Pons (tissue), 1 donor: ENCODE measurements at regions not wholly inside any gene's neighbourhood (a gene's known extent, or its start where the extent isn't known, plus 50 kb on each side); places are given as distances from the start of the nearest gene placed in this dataset.
A peak's percentile ranks its signal among the peaks of the same experiment; 100 is the strongest.

Source experiments
- DNase-seq: peaks from one replicate; pipeline ENCODE4 v3.0.0-alpha.2; 2016; ENCODE audit warnings: low spot score

DNA sequence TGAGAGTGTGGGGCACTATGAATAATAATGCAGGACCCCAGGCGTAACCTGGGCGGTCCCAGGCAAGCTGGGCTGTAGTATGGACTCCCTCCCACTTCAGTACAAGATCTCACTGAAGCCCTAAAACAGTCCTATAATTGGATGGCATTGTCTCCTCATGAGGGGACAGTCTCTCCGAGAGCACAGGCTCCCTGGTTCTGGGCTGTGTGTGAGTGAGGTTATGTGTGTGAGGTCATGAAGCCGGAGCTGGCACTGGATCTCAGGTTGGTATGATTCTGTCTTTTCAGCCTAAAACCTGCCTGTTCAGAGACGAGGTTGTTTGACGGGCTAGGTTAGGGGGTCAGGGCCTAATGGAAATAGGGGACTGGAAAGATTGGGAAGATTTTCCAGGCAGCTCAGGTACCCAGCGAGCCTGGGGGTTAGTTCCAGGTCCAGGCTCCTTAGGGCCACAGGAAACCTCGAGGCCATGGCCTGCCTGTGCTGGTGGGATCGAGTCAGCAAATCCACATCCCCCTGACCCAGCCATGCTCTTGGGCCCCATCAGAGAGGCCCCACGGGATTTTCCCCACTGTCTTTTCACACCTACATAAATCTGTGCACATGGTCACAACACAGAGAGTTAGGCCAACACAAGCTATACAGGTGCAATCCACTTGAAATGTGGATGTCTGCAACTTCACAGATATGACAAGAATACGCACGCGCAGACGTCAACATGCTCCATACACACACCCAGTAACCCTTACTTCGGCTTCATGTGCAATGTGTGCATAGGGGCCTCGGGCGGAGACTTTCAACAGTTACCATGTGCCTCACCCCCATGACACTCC, 94.8 kb downstream of the INHBB start:
- DNase-seq, result no peak

GRCh38 chr2:120441351-120441700, 95.4 kb downstream of the INHBB start:
- no peak for DNase-seq

GRCh38 chr2:120441744-120442471, 96.0 kb downstream of the INHBB start:
- DNase-seq, result peak; percentile 89

- DNase-seq, result no peak
Measured at GRCh38 chr2:120442541-120442922, 96.6 kb downstream of the INHBB start.

DNA sequence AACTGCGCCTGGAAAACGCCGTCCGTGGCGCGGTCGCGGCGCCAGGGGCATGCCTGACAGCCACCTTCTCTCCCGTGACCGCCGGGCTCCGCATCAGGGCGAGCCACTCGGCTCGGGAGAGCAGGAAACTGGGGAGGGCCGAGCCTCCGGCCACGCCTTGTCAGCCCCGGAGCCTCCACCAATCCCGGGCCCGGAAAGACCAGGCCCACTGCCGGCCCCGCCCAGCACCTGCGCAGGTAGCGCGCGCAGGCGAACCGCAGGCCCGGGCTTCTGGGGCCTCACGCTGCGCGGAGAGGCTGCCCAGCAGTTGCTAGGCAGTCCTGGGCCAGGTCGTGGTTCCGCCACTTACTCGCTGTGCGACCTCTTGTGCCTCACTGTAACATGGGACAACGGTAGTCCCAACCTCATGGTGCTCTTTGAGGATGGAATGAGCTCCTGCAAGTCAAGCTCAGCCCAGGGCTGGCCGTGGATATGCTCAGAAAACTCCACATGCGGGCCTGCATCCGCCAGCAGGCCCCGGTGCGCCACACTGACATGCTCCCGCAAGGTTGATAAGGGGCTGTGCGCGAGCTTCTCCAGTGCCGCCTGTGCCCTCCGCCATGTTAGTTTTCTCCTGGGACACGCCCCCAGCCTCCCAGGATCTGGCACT, 97.1 kb downstream of the INHBB start:
- no peak for DNase-seq

DNA sequence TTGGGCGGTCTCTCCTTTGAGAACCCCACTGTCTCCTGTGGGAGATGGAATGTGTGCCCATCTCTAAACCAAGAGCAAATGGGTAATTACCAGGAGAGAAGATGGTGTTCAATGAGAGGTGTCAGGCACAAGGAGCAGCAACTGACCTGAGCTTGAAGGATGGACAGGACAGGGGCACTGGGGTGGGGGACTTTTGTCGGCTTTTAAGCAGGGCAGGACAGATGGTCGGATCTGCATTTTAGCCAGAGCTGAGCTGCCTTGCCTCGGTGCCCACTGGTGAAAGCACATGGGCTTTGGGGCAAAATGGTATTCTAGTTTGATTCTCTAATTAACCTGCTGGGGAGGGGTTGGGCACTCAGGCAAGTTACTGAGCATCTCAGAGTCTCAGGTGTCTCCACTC, 98.0 kb downstream of the INHBB start:
- no peak for DNase-seq

- no peak for DNase-seq
Measured at GRCh38 chr2:120444691-120445240, 98.8 kb downstream of the INHBB start.

- no peak for DNase-seq
Measured at GRCh38 chr2:120445449-120446143, 99.7 kb downstream of the INHBB start.

GRCh38 chr2:120446236-120447126, 100.5 kb downstream of the INHBB start:
- no peak for DNase-seq

DNA sequence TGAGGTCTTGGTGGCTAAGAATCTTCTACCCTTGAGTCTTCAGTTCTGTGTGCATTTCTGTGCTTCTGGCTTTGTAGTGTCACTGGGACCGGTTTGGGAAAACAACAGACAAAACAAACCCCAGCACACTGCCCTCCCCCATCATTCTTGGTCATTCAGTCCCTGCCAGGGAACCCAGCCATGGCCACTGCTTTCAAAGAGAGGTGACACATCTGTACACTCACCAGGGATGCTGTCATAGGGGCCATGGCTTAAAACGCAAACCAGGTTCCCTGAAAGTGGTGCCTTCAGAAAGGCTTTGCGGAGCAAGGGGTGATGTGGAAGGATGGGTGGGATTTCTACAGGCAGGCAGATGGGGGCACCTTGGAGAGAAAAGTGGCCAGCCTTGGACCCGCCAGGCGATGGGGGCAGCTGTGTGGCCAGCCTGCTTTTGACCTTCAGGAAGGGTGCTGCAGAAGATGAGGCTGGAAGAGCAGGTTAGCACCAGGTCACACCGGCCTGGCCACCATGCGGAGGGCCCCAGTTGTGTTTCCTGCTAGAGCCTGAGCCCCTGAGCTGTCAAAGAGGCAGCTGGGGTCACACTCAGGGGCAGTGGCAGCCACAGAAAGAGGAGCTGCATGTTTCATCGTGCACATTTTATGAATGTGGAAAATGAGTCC, 101.3 kb downstream of the INHBB start:
- peak; percentile 30 for DNase-seq

DNA sequence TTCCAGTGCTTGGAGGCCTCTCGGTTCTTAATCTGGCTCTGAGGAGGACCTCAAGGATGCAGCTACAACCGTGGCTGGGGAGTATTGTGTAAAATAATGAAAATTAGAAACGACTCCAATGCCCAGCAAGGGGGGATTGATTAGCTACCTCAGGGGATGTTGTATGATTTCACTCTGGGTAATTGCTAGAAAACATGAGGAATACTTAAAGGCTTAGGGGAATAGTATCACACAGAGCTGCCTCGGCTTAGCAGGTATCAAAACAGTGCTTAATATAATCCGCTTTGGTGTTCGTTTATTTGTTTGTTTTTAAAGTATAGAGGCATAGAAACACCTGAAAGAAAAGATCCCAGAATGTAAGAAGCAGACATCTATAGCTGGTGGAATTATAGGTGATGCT, 102.5 kb downstream of the INHBB start:
- DNase-seq, result no peak

DNA sequence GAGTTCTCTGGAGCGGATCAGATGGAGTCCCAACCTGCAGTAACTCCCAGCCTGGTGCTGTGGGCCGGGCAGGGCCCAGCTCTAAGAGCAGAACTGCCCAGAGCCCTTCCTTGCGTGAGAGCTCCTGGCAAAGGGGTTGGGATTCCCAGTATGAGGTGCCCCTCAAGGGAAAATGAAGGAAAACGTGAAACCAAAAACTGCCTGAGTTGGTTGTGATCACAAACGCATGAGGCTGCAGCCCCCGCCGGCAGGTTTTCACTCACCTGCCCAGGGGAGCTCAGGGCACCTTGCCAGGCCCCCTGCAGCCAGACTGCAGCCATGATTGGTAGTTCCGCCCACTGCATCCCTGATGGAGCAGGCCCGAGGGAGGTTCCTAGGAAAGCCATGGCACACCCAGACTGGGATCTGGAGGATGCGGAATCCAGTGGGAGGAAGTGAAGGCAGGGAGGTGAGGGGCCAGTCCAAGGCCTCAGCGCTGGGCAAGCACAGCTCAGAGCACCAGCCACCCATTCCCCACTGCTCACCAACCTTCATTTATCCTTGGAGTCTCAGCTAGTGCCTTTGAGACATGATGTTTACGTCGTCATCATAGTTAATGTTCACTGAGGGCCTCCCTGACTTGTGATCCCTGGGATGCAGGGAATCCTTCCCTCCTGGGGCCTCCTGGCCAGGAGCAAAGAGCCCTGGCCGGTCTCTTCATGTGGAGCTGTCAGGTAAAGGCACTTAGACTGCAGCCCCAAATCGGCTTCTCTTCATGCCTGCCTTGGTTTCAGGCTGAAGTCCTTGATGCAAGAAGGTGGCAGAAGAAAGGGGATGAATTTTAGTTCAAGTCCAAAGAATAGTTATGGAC, 103.2 kb downstream of the INHBB start:
- DNase-seq, result no peak

DNA sequence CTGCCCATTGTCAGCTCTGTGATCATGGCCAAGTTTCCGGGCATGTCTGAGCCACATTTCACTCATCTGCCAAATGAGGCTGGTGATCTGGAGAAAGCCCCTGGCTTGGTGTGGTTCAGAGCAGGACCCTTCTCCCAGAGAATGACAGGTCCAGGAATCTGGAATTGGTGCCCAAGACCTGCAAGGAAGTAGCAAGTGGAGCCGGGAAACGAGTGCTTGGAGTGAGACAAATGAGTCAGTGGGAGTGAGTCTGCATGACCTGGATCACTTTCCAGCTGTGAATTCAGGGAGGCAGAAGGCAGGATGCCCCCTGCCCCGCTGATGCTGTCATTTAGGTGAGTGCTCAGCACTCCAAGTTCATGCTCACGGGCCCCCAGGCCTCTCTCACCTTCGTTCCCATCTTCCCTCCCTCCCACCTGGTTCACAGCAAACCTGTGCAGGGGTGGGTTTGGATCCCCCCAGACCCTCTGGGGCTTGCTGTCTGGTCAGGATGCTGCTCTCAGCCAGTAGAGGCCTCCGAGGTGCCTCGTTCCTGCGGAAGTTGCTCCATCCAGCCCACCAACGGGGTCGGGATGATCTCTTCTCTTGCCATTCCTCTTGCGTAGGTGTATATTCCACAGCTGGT, 104.4 kb downstream of the INHBB start:
- no peak for DNase-seq

GRCh38 chr2:120451334-120451733, 105.4 kb downstream of the INHBB start:
- DNase-seq, result no peak

- DNase-seq, result no peak
Measured at GRCh38 chr2:120452131-120452530, 106.2 kb downstream of the INHBB start.

DNA sequence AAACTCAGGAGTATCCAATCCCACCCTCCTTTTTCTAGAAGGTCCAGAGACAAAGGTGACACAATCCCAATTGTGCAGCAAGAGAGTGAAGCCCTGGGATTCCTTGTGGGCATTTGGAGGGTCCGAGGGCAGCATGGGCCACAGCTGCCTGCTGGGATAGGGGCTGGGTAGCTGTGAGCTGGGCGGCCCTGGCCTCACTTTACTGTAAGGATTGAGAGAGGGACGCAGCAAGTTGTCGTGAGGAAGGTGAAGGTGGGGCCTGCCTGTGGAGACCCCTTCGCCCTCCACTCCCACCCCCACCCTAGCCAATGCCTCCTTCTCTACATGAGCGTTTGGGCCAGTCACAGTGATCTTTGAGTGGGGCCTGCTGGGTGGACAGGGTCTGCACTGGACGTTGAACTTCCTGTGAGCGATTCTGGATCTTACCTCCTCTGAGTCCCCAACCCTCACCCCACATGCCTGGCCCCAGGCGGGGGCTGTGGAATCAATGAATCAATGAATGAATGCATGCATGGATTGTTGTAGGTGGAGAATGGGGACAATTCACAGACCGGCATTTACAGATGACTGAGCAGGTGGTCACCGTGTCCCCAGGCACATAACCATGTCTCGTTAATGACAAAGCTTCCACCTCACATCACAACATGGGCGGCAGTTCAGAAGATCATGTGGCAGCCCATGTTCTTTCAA, 107.2 kb downstream of the INHBB start:
- DNase-seq, result no peak

- DNase-seq, result no peak
Measured at GRCh38 chr2:120453635-120453998, 107.7 kb downstream of the INHBB start.

DNA sequence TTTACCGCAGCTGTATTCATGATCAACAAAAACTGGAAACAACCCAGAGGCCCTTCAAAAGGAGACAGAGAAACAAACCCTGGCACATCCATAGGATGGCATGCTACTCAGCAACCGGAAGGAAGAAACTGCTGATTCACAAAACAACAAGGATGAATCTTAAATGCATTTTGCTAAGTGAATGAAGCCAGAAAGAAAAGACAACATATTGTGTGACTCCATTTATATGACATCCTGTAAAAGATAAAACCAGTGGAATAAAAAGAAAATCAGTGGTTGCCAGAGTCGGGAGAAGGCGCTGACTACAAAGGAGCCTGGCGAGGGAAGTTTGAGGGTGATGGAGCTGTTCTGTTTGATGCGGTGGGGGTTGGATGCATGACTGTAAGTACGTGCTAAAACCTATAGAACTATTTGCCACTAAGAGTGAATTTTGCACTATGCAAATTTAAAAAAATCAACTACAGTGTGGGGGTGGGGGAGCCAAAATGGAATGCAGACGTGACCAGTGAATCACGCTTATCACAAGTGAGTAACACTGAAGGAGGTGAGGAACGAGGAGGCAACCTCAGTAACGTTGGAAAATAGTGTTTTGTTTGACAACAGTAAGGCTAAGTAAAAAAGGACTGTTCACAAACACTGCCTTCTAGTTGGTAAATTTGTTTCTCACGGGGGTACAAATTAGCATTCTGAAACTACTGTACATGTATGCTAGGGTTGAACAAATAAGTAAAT, 108.9 kb downstream of the INHBB start:
- no peak for DNase-seq
